Keratinocyte (primary cell): ENCODE measurements at regions not wholly inside any gene's neighbourhood (a gene's known extent, or its start where the extent isn't known, plus 50 kb on each side); places are given as distances from the start of the nearest gene placed in this dataset.
"Not testable (repeated sequence)": the region's sequence is repeated elsewhere in the genome, so short reads cannot be mapped to it uniquely, and the experiment has no call there.

Experiments used
- DNase-seq: peaks from one replicate; pipeline ENCODE4 v3.0.0-alpha.2; 2011; ENCODE audit warnings: low read depth, missing footprints, low spot score
- FAIRE-seq: peaks from 2 replicates; lab custom pipeline; 2011; peaks lifted over from hg19 to GRCh38; lab: Jason Lieb, UNC
- H2AFZ ChIP-seq: 2 replicates; pipeline ENCODE4 v1.6.0; 2012; ENCODE audit warnings: low read length, control low read depth, inconsistent platforms; ENCODE audit not compliant: control insufficient read depth
- H3K27ac ChIP-seq: 2 replicates; pipeline ENCODE4 v1.5.1; 2011; ENCODE audit warnings: low read length; ENCODE audit not compliant: control insufficient read depth, insufficient read depth
- H3K27me3 ChIP-seq: 3 replicates; pipeline ENCODE4 v1.6.0; 2011; ENCODE audit warnings: low read length; ENCODE audit not compliant: control insufficient read depth, insufficient read depth; ENCODE audit errors: extremely low read depth
- H3K36me3 ChIP-seq, 2 experiments: 2 replicates in 1 of 2; 3 replicates in 1 of 2; pipeline ENCODE4 v1.5.1; 2011; ENCODE audit warnings: low read length in 2 of 2, mild to moderate bottlenecking in 1 of 2; ENCODE audit not compliant: control insufficient read depth in 2 of 2, insufficient read depth in 2 of 2; ENCODE audit errors: extremely low read depth in 1 of 2
- H3K4me1 ChIP-seq: 3 replicates; pipeline ENCODE4 v1.5.1; 2011; ENCODE audit warnings: low read length; ENCODE audit not compliant: control insufficient read depth, insufficient read depth; ENCODE audit errors: extremely low read depth
- H3K4me2 ChIP-seq: 3 replicates; pipeline ENCODE4 v1.6.0; 2011; ENCODE audit warnings: low read depth, low read length; ENCODE audit not compliant: control insufficient read depth, insufficient read depth; ENCODE audit errors: extremely low read depth
- H3K4me3 ChIP-seq, 3 experiments: fragments of 200-600 bp in 1 of 3; sonication (generic) in 1 of 3; 2 replicates in 2 of 3; 3 replicates in 1 of 3; pipeline ENCODE4 v1.5.1; 2011 to 2016; ENCODE audit warnings: low read length in 3 of 3, mild to moderate bottlenecking in 3 of 3, control low read depth in 2 of 3, inconsistent platforms in 1 of 3, low read depth in 1 of 3, mixed read lengths in 1 of 3, mixed run types in 1 of 3, moderate library complexity in 1 of 3; ENCODE audit not compliant: control insufficient read depth in 2 of 3, insufficient read depth in 2 of 3; ENCODE audit errors: extremely low read depth in 1 of 3
- H3K79me2 ChIP-seq: 2 replicates; pipeline ENCODE4 v1.6.0; 2012; ENCODE audit warnings: low read length; ENCODE audit not compliant: control insufficient read depth, insufficient read depth
- H3K9ac ChIP-seq: 3 replicates; pipeline ENCODE4 v1.6.0; 2011; ENCODE audit warnings: low read length; ENCODE audit not compliant: control insufficient read depth, insufficient read depth; ENCODE audit errors: extremely low read depth
- H3K9me1 ChIP-seq: 3 replicates; pipeline ENCODE4 v1.6.0; 2011; ENCODE audit warnings: low read length; ENCODE audit not compliant: control insufficient read depth, insufficient read depth; ENCODE audit errors: extremely low read depth
- H3K9me3 ChIP-seq: 2 replicates; pipeline ENCODE4 v1.5.1; 2012; ENCODE audit warnings: low read depth, low read length; ENCODE audit not compliant: control insufficient read depth
- H4K20me1 ChIP-seq: 3 replicates; pipeline ENCODE4 v1.6.0; 2011; ENCODE audit warnings: low read length; ENCODE audit not compliant: control insufficient read depth, insufficient read depth; ENCODE audit errors: extremely low read depth
- CTCF ChIP-seq, 3 experiments: IDR thresholded peaks in 1 of 3; conservative IDR thresholded peaks in 1 of 3; optimal IDR thresholded peaks in 1 of 3; 2 replicates in 2 of 3; 3 replicates in 1 of 3; pipeline versions ENCODE3 to v1.5.1; 2011; ENCODE audit warnings: low read length in 3 of 3, mild to moderate bottlenecking in 3 of 3, moderate library complexity in 2 of 3, control low read depth in 1 of 3, inconsistent platforms in 1 of 3; ENCODE audit not compliant: insufficient read depth in 2 of 3; ENCODE audit errors: extremely low read depth in 1 of 3
- EZH2 ChIP-seq: IDR thresholded peaks from one replicate; pipeline ENCODE4 v1.6.1; 2012; ENCODE audit warnings: inconsistent platforms, mild to moderate bottlenecking, low read length, moderate library complexity
- dilution Hi-C: fragments of 300-500 bp; cut with MboI; formaldehyde crosslinking; loops from one replicate; pipeline ENCODE4 v1.7.0; 2020; ENCODE audit warnings: low sequenced_read_pairs; ENCODE audit not compliant: extremely low pct_ligation_motif_present

DNA sequence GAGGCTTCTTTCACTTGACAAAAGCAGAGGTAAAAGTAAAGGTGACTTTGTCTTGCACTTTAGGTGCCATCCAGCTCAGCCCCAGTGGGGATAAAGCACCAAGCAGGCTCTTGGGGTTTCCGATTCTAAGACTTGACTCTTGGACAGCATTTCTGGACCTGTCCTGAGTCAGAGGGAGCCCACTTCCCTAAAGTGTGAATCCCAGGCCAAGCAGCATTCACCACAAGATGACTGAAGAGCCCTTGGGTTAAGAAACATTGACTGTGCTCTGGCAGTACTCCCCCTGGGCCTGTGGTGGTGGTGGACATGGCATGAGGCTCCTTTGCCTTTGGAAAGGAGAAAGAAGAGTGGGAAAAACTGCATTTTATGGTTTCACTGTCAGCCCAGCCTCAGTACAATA is 638.0 kb upstream of the VRK2 start:
- FAIRE-seq: no peak
- Histone ChIP-seq H3K4me2 (no peak overlapping the region), H3K9me1 (no peaks in the 10 kb centered on the region), H3K9ac (no peak overlapping the region), H2AFZ (no peak overlapping the region), H3K27ac (no peak overlapping the region), H4K20me1 (no peaks in the 10 kb centered on the region), H3K27me3 (no peaks in the 10 kb centered on the region), H3K9me3 (no peaks in the 10 kb centered on the region), H3K79me2 (no peaks in the 10 kb centered on the region), H3K36me3 (no peaks in the 10 kb centered on the region), H3K4me3 (no peak overlapping the region), H3K4me1 (no peaks in the 10 kb centered on the region)
- dilution Hi-C loops: no loop called here
- no peak for TF ChIP-seq EZH2
- no peak for TF ChIP-seq CTCF (optimal IDR thresholded peaks at IDR 0.05 in 1 of 3, IDR thresholded peaks at IDR 0.05 in 1 of 3, conservative IDR thresholded peaks at IDR 0.05 in 1 of 3; ENCODE audit: extremely low read depth in 1 of 3, insufficient read depth in 2 of 3, low read length in 3 of 3)
- no peak for DNase-seq

DNA sequence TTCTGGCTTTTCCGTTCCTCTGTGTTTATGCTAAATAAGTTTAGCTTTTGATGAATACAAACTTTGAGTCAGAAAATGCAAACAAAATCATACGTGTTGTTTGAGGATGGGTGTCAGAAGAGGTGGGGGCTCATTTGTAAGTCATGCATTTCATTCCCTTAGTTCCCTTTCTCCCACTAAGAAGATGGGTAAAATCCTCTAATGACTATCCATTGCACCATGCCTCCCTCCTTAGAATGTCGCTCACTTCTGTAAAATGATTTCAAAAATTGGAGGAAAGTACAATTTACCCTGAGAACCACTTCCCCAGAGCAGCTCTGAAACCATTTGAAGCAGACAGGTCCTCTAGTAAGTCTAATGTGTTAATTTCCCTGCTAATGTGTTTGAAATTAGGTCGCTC is 629.6 kb upstream of the VRK2 start:
- Histone ChIP-seq H3K4me3 (no peak overlapping the region), H3K36me3 (no peaks in the 10 kb centered on the region), H3K27ac (no peak overlapping the region), H4K20me1 (no peaks in the 10 kb centered on the region), H3K9me1 (no peaks in the 10 kb centered on the region), H2AFZ (no peak overlapping the region), H3K9me3 (no peaks in the 10 kb centered on the region), H3K27me3 (no peaks in the 10 kb centered on the region), H3K4me1 (no peaks in the 10 kb centered on the region), H3K9ac (no peak overlapping the region), H3K79me2 (no peaks in the 10 kb centered on the region), H3K4me2 (no peak overlapping the region)
- no peak for TF ChIP-seq EZH2
- TF ChIP-seq CTCF (optimal IDR thresholded peaks at IDR 0.05 in 1 of 3, IDR thresholded peaks at IDR 0.05 in 1 of 3, conservative IDR thresholded peaks at IDR 0.05 in 1 of 3; ENCODE audit: extremely low read depth in 1 of 3, insufficient read depth in 2 of 3, low read length in 3 of 3): no peak
- FAIRE-seq (no peak), DNase-seq (no peak)
- dilution Hi-C loops: no loop called here

GRCh38 chr2:57418859-57419346 is 627.7 kb upstream of the VRK2 start:
- H3K27ac ChIP-seq, dilution Hi-C loops, H3K9me3 ChIP-seq, H3K9ac ChIP-seq, H4K20me1 ChIP-seq, H3K4me3 ChIP-seq, H3K79me2 ChIP-seq, H3K9me1 ChIP-seq, H3K4me1 ChIP-seq, H3K36me3 ChIP-seq, DNase-seq, H3K4me2 ChIP-seq, H2AFZ ChIP-seq, FAIRE-seq, H3K27me3 ChIP-seq: not testable (repeated sequence)
